Adrenal gland (tissue), 9 donors: ENCODE measurements at regions not wholly inside any gene's neighbourhood (a gene's known extent, or its start where the extent isn't known, plus 50 kb on each side); places are given as distances from the start of the nearest gene placed in this dataset.

Source experiments
- DNase-seq, 7 donors: peaks; one replicate each; pipeline ENCODE4 v3.0.0-alpha.2; 2019 to 2020
- H3K27ac ChIP-seq, 5 donors: fragments of 200-600 bp; sonication (generic) in 4 of 5; 1 replicate in 3 of 5; 2 replicates in 2 of 5; pipeline versions ENCODE4 v1.5.1 to v1.8.0; 2016 to 2020; ENCODE audit warnings: mild to moderate bottlenecking in 1 of 5
- H3K27me3 ChIP-seq: fragments of 200-600 bp; 2 replicates; pipeline ENCODE4 v1.8.0; 2021
- H3K36me3 ChIP-seq, 2 donors: fragments of 200-600 bp; replicated peaks in 1 of 2; 1 replicate in 1 of 2; 2 replicates in 1 of 2; pipeline versions ENCODE4 v1.5.1 to v1.8.0; 2018 to 2022
- H3K4me1 ChIP-seq, 2 donors: fragments of 200-600 bp; replicated peaks in 1 of 2; 1 replicate in 1 of 2; 2 replicates in 1 of 2; pipeline versions ENCODE4 v1.5.1 to v1.8.0; 2018 to 2021
- H3K4me3 ChIP-seq, 4 donors: fragments of 200-600 bp; sonication (generic) in 3 of 4; one replicate each; pipeline ENCODE4 v1.5.1; 2016 to 2018
- H3K9me3 ChIP-seq, 3 donors: fragments of 200-600 bp; sonication (generic) in 1 of 3; replicated peaks in 1 of 3; 1 replicate in 2 of 3; 2 replicates in 1 of 3; pipeline versions ENCODE4 v1.5.1 to v1.8.0; 2016 to 2021
- CTCF ChIP-seq, 6 experiments: fragments of 450-650 bp in 4 of 6; fragments of 200-600 bp in 2 of 6; sonication (generic) in 1 of 6; IDR thresholded peaks; 1 replicate in 5 of 6; 2 replicates in 1 of 6; pipeline versions ENCODE4 v1.5.1 to v1.8.0; 2016 to 2021; ENCODE audit warnings: antibody characterized with exemption in 6 of 6, mild to moderate bottlenecking in 2 of 6, moderate library complexity in 1 of 6
- POLR2A ChIP-seq, 2 donors: fragments of 450-650 bp; IDR thresholded peaks; one replicate each; pipeline ENCODE4 v1.6.1; 2017; ENCODE audit warnings: antibody characterized with exemption in 2 of 2, mild to moderate bottlenecking in 2 of 2, moderate library complexity in 1 of 2
- WGBS, 4 donors: extraction: QIAGEN DNeasy Blood & Tissue Kit in 2 of 4; methylation state at CpG; one replicate each; pipeline versions ENCODE4 v1.1.5 to v1.1.7; 2013 to 2017; 5-methylcytosine and 5-hydroxymethylcytosine counted together
- intact Hi-C, 2 donors: fragments of 100-400 bp; cut with DNase I; formaldehyde crosslinking; loops; one replicate each; pipeline versions ENCODE4 v1.14.1 to v1.15.0; 2022 to 2023
- donor health status: healthy with polysubstance abuse.
- donor health status: Bipolar disorder and iron deficiency.
- donor health status: DM: yes; HTN: yes; CAD: no.
- donor health status: DM: no; HTN: no; CAD: no.
- donor health status: DM: no; HTN: no; CAD: no.

DNA sequence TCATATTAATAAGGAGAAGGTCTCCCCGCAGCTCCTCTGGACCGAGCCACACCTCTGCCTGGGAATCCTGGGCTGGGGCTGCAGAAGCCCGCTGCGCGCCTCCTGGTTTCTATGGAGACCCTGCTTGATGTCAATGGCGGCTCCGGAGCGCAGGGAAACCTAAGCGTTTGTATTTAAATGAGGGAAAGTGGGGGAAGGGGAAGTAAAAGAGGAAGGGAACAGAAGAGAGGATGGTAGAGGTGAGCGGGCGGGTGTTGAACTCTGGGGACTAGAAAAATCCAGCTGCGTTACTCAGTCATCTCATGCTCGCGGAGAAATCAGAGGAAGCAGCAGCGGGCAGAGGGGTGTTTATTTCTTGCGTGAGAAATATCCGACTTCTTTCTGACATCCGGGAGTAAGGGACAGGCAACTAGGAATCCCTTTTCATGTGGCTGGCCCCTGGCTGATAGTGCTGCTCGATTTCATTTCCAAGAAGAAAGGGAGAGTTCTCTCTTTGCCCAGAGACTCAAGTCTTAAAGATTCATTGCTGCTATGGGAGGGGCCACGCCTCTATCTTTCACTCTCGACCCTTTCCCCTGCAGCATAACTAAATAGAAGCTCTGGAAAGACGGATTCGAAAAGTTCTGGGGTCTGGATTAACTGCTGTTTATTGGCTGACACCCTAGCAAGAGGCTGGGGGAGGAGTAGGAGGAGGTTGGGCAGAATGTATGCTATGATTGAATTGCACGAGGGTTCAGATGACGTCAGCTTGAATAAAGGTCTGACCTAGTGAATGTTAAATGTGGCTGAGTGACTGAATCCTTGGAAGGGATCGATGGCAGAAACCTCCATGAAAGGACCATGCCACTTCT lies 110.5 kb upstream of the GAP43 start:
- H3K4me3 ChIP-seq: peak overlapping the region in 2 of 4 donors; percentile 28 to 60
- H3K4me1 ChIP-seq: peaks cover 0 to 6% of the 10 kb centered on the region in 2 donors
- H3K27me3 ChIP-seq: no peaks in the 10 kb centered on the region
- WGBS, 4 donors: 0 to 1% (median 0%) methylated on average over 26 of the region's 26 CpGs
- H3K36me3 ChIP-seq: no peaks in the 10 kb centered on the region
- H3K9me3 ChIP-seq: no peaks in the 10 kb centered on the region
- TF ChIP-seq CTCF (IDR thresholded peaks at IDR 0.05): no peak
- TF ChIP-seq POLR2A (IDR thresholded peaks at IDR 0.05): no peak
- intact Hi-C loops: no loop called here
- peak overlapping the region in 2 of 5 donors; percentile 24 to 31 for H3K27ac ChIP-seq
- peak in 6 of 7 donors; percentile 12 to 61 (median 28) for DNase-seq

GRCh38 chr3:115513416-115513800 lies 109.9 kb upstream of the GAP43 start:
- peak overlapping the region in 2 of 4 donors; percentile 28 to 60 for H3K4me3 ChIP-seq
- H3K4me1 ChIP-seq: peaks cover 0 to 6% of the 10 kb centered on the region in 2 donors
- no peaks in the 10 kb centered on the region for H3K27me3 ChIP-seq
- H3K9me3 ChIP-seq: no peaks in the 10 kb centered on the region
- intact Hi-C loops: no loop called here
- DNase-seq: peak in 5 of 7 donors; percentile 16 to 49 (median 25)
- H3K36me3 ChIP-seq: no peaks in the 10 kb centered on the region
- TF ChIP-seq POLR2A (IDR thresholded peaks at IDR 0.05) (peak in 1 of 2 donors; percentile 10), CTCF (IDR thresholded peaks at IDR 0.05) (no peak)
- WGBS, 4 donors: 13 to 20% (median 17%) methylated on average over 5 of the region's 5 CpGs
- H3K27ac ChIP-seq: peak overlapping the region in 1 of 5 donors; percentile 24

GRCh38 chr3:115517457-115518050 lies 105.8 kb upstream of the GAP43 start:
- TF ChIP-seq POLR2A (IDR thresholded peaks at IDR 0.05) (no peak), CTCF (IDR thresholded peaks at IDR 0.05) (no peak)
- Histone ChIP-seq H3K27me3 (no peaks in the 10 kb centered on the region), H3K36me3 (no peaks in the 10 kb centered on the region), H3K4me3 (no peak overlapping the region), H3K9me3 (no peaks in the 10 kb centered on the region), H3K27ac (no peak overlapping the region), H3K4me1 (peaks cover 0 to 6% of the 10 kb centered on the region in 2 donors)
- DNase-seq: no peak
- 67 to 75% (median 72%) methylated on average over 3 of the region's 3 CpGs for WGBS, 4 donors
- intact Hi-C loops: no loop called here

DNA sequence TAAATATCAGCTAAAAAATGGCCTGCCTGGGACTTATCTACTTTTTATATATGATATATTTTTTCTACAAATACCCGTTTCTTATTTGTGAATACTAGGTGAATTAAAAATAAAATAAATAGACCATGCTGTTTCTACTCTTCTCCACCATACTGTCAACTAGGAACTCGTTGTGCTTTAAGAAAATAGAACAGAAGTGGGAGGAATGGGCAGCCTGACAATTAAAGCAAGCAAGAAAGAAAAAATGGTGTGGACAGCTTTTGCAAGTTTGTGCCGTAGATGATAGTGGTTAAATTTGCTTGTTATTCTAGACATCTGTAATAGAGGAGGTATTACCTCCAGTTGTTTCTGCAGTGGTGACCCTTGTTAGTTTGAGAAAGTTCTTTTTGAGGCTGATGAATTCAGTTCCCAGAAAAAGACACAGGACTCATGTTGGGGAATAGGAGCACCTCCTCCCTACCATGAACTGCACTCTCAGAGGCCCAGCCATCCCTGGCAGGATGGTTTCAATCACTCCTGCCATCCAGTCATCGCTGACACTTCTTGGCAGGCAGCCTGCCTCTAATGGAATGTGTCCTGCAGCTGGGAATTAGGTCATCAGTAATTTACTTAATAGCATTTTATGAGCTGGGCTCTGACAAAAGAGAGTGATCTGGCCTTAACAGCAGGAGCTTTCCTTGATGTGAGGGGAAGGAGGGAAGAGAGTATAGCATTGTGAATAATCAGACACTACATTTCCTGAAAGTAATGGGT lies 105.0 kb upstream of the GAP43 start:
- WGBS, 4 donors: 60 to 63% (median 61%) methylated on average over 4 of the region's 4 CpGs
- no peak overlapping the region for H3K27ac ChIP-seq

More for the DNA sequence above, 105.0 kb upstream of the GAP43 start:
- Histone ChIP-seq H3K4me1 (peaks cover 0 to 2% of the 10 kb centered on the region in 2 donors), H3K4me3 (no peak overlapping the region), H3K36me3 (no peaks in the 10 kb centered on the region), H3K9me3 (no peaks in the 10 kb centered on the region), H3K27me3 (no peaks in the 10 kb centered on the region)
- DNase-seq: peak; percentile 33 to 84 (median 46)
- TF ChIP-seq POLR2A (IDR thresholded peaks at IDR 0.05) (no peak), CTCF (IDR thresholded peaks at IDR 0.05) (no peak)
- intact Hi-C loops: no loop called here
